Ectodermal cell (in vitro differentiated cells): ENCODE measurements at regions not wholly inside any gene's neighbourhood (a gene's known extent, or its start where the extent isn't known, plus 50 kb on each side); places are given as distances from the start of the nearest gene placed in this dataset.

Source experiments
- H3K27ac ChIP-seq: 2 replicates; pipeline ENCODE4 v1.7.0; 2013; ENCODE audit warnings: mild to moderate bottlenecking, low read depth, low read length; ENCODE audit not compliant: insufficient read depth, poor library complexity, severe bottlenecking
- H3K27me3 ChIP-seq: 2 replicates; pipeline ENCODE4 v1.7.0; 2013; ENCODE audit warnings: mild to moderate bottlenecking, low read length; ENCODE audit not compliant: insufficient read depth, control insufficient read depth, poor library complexity, severe bottlenecking
- H3K36me3 ChIP-seq: one replicate; pipeline ENCODE4 v1.7.0; 2013; ENCODE audit warnings: low read length; ENCODE audit not compliant: control insufficient read depth, insufficient read depth
- H3K4me1 ChIP-seq: one replicate; pipeline ENCODE4 v1.7.0; 2013; ENCODE audit warnings: low read length; ENCODE audit not compliant: control insufficient read depth, insufficient read depth
- H3K4me3 ChIP-seq: 2 replicates; pipeline ENCODE4 v1.7.0; 2013; ENCODE audit warnings: low read depth, low read length, control low read depth; ENCODE audit not compliant: insufficient read depth
- H3K9me3 ChIP-seq: 2 replicates; pipeline ENCODE4 v1.7.0; 2013; ENCODE audit warnings: mild to moderate bottlenecking, low read length, moderate library complexity; ENCODE audit not compliant: control insufficient read depth
- WGBS, 2 experiments: methylation state at CpG; one replicate each; pipeline ENCODE4 v1.1.7; 2013; ENCODE audit warnings: missing lambda C conversion rate in 2 of 2; 5-methylcytosine and 5-hydroxymethylcytosine counted together

GRCh38 chr19:31402529-31403316 lies 53.5 kb upstream of the TSHZ3 start:
- H3K27ac ChIP-seq: no peak overlapping the region
- H3K4me3 ChIP-seq: no peak overlapping the region
- no peaks in the 10 kb centered on the region for H3K27me3 ChIP-seq
- H3K36me3 ChIP-seq: no peaks in the 10 kb centered on the region
- 78 to 81% methylated on average over 7 of the region's 7 CpGs for WGBS, 2 experiments
- no peaks in the 10 kb centered on the region for H3K9me3 ChIP-seq
- H3K4me1 ChIP-seq: no peaks in the 10 kb centered on the region

- H3K27ac ChIP-seq: no peak overlapping the region
- no peaks in the 10 kb centered on the region for H3K36me3 ChIP-seq
- WGBS, 2 experiments: 95% methylated on average over 4 of the region's 4 CpGs
- H3K27me3 ChIP-seq: no peaks in the 10 kb centered on the region
- no peak overlapping the region for H3K4me3 ChIP-seq
- no peaks in the 10 kb centered on the region for H3K4me1 ChIP-seq
- no peaks in the 10 kb centered on the region for H3K9me3 ChIP-seq
These were observed 56.9 kb upstream of the TSHZ3 start for GRCh38 chr19:31406106-31406505.

GRCh38 chr19:31408460-31409124 lies 59.4 kb upstream of the TSHZ3 start:
- no peak overlapping the region for H3K27ac ChIP-seq
- H3K4me3 ChIP-seq: no peak overlapping the region
- 89 to 90% methylated on average over 3 of the region's 3 CpGs for WGBS, 2 experiments

DNA sequence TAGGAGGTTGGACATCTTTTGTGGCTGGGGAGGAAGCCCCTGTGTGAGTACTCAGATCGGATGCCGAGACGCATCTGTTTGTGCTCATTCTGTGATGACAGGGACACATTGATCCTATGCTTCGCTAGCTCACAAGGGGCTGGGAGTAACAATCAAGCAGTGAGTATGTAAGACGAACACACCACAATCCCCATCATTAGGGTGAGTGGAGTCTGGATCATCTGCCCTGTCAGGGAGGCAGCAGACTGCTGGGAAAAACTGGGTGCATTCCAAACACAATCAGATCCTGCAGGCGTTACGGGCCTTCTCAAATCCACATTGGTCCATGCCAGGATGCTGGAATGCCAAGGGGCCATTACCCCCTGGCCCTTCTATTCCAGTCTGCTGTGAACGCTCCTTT lies 64.1 kb upstream of the TSHZ3 start:
- Histone ChIP-seq H3K4me3 (no peak overlapping the region), H3K27ac (no peak overlapping the region), H3K9me3 (no peaks in the 10 kb centered on the region), H3K27me3 (no peaks in the 10 kb centered on the region), H3K36me3 (no peaks in the 10 kb centered on the region), H3K4me1 (no peaks in the 10 kb centered on the region)
- 82 to 83% methylated on average over 7 to 8 of the region's 8 CpGs for WGBS, 2 experiments

More at GRCh38 chr19:31408460-31409124, 59.4 kb upstream of the TSHZ3 start:
- H3K27me3 ChIP-seq: no peaks in the 10 kb centered on the region
- H3K4me1 ChIP-seq: no peaks in the 10 kb centered on the region
- no peaks in the 10 kb centered on the region for H3K36me3 ChIP-seq
- no peaks in the 10 kb centered on the region for H3K9me3 ChIP-seq

GRCh38 chr19:31415322-31415721 lies 66.1 kb upstream of the TSHZ3 start:
- no peaks in the 10 kb centered on the region for H3K9me3 ChIP-seq
- H3K4me3 ChIP-seq: no peak overlapping the region
- H3K27ac ChIP-seq: no peak overlapping the region
- H3K36me3 ChIP-seq: no peaks in the 10 kb centered on the region
- H3K27me3 ChIP-seq: no peaks in the 10 kb centered on the region
- WGBS, 2 experiments: 89 to 91% methylated on average over 2 of the region's 2 CpGs
- H3K4me1 ChIP-seq: peaks cover 7% of the 10 kb centered on the region

DNA sequence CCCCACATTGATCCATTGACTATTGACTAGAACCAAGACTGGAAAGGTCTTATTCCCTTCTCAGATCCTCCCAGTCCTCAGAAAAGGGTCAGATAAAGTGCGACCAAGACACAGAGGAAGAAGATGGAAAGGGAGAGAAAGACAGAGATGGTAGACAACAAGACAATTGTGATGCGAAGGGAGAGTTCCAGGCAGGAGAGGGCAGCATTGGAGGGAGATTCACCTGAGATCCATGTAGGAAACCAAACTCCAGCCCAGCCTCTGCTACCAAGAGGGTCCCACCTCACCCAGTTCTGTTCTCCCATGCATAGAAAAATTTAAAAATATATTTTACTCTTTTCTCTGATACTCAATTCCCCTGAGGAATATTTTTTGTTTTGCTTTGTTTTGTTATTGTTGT lies 67.3 kb upstream of the TSHZ3 start:
- H3K36me3 ChIP-seq: no peaks in the 10 kb centered on the region
- H3K27ac ChIP-seq: no peak overlapping the region
- H3K27me3 ChIP-seq: no peaks in the 10 kb centered on the region
- 85 to 92% methylated on average over 2 of the region's 2 CpGs for WGBS, 2 experiments
- H3K4me3 ChIP-seq: no peak overlapping the region
- H3K9me3 ChIP-seq: no peaks in the 10 kb centered on the region
- H3K4me1 ChIP-seq: peaks cover 8% of the 10 kb centered on the region

GRCh38 chr19:31418055-31418454 lies 68.8 kb upstream of the TSHZ3 start:
- no peaks in the 10 kb centered on the region for H3K36me3 ChIP-seq
- H3K27ac ChIP-seq: no peak overlapping the region
- 69 to 70% methylated on average over 6 of the region's 6 CpGs for WGBS, 2 experiments
- no peaks in the 10 kb centered on the region for H3K27me3 ChIP-seq
- H3K4me3 ChIP-seq: no peak overlapping the region
- H3K4me1 ChIP-seq: peaks cover 18% of the 10 kb centered on the region
- H3K9me3 ChIP-seq: no peaks in the 10 kb centered on the region

DNA sequence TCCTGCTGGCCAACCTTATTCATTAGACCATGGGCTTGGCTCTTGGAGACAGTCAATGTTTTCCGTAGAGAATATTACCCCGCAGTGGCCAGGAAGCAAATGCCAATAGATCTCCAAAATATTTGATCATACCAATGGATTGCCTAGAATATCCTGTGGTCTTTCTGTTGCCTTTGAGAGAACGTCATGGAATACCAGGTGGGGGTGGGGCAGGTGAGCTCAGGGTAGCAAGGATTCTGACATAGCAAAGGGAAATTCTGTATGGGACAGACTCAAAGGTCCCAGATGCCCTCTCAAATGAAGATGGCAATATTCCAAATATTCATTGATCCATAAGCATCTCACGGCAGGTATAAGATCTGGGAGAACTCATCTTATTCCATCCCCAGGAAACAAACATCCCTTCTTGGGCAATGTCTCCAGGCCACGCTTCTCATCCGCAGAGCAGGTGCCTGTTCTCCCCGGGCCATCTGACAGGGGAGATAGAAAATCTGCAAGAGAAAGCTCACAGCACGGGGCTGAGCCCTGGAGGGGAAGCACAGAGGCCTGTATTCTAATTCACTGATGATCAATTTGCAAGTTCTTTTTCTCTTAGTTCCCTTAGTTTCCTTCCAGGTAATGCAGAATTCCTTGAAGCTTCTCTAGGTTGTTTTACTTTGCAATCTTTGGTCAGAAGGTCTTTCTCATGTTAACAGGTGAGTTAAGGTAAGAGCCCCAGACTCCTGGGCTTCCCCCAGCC lies 69.6 kb upstream of the TSHZ3 start:
- Histone ChIP-seq H3K4me3 (no peak overlapping the region), H3K9me3 (no peaks in the 10 kb centered on the region), H3K27me3 (no peaks in the 10 kb centered on the region), H3K36me3 (no peaks in the 10 kb centered on the region), H3K27ac (no peak overlapping the region), H3K4me1 (peaks cover 18% of the 10 kb centered on the region)
- WGBS, 2 experiments: 21 to 22% methylated on average over 8 of the region's 8 CpGs

- Histone ChIP-seq H3K4me3 (no peak overlapping the region), H3K27ac (no peak overlapping the region), H3K4me1 (peaks cover 18% of the 10 kb centered on the region), H3K9me3 (no peaks in the 10 kb centered on the region), H3K36me3 (no peaks in the 10 kb centered on the region), H3K27me3 (peaks cover 6% of the 10 kb centered on the region)
- WGBS, 2 experiments: 46 to 57% methylated on average over 11 of the region's 11 CpGs
These were observed 70.7 kb upstream of the TSHZ3 start for GRCh38 chr19:31419871-31420445.

DNA sequence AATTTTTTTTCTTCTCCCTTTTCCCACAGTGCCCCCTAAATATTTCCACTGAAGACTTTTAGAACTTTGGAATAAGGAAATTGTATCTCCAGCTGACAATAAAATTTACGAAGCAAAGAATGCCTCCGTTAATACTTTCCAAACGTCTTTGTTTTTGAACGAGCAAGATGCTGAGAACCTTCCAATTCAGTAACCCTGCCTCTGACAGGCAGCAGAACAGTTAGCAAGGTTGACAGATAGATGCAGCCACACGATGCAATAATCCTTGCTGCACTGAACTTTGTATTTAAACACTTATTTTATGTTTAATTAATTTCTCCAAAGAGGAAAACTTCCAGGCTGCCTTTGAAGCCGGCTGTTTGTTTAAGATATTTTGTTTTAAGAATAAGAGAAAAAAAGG lies 71.8 kb upstream of the TSHZ3 start:
- no peaks in the 10 kb centered on the region for H3K9me3 ChIP-seq
- H3K4me3 ChIP-seq: no peak overlapping the region
- peaks cover 18% of the 10 kb centered on the region for H3K4me1 ChIP-seq
- WGBS, 2 experiments: 70 to 74% methylated on average over 6 of the region's 6 CpGs
- H3K27ac ChIP-seq: no peak overlapping the region
- H3K27me3 ChIP-seq: peaks cover 11% of the 10 kb centered on the region
- no peaks in the 10 kb centered on the region for H3K36me3 ChIP-seq
